ENCODE measurements at regions not wholly inside any gene's neighbourhood (a gene's known extent, or its start where the extent isn't known, plus 50 kb on each side); places are given as distances from the start of the nearest gene placed in this dataset.

GRCh38 chr16:51431517-51432241, 280.6 kb upstream of the SALL1 start:
- peak; percentile 99 for DNase-seq (ENCODE audit: low spot score)

- peak; percentile 7 for DNase-seq (ENCODE audit: low spot score)
Observed at GRCh38 chr16:51430716-51431369, 279.8 kb upstream of the SALL1 start.

- no peak for DNase-seq (ENCODE audit: low spot score)
Observed at GRCh38 chr16:51429041-51429440, 278.0 kb upstream of the SALL1 start.

- no peak for DNase-seq (ENCODE audit: low spot score)
Observed at GRCh38 chr16:51427085-51427484, 276.0 kb upstream of the SALL1 start.

- DNase-seq (ENCODE audit: low spot score): no peak
Observed at GRCh38 chr16:51426276-51426675, 275.2 kb upstream of the SALL1 start.

- no peak for DNase-seq (ENCODE audit: low spot score)
Observed at GRCh38 chr16:51420247-51420646, 269.2 kb upstream of the SALL1 start.

GRCh38 chr16:51419768-51420167, 268.7 kb upstream of the SALL1 start:
- DNase-seq (ENCODE audit: low spot score): no peak

GRCh38 chr16:51418258-51418657, 267.2 kb upstream of the SALL1 start:
- no peak for DNase-seq (ENCODE audit: low spot score)

- DNase-seq (ENCODE audit: low spot score): no peak
Observed at GRCh38 chr16:51416926-51417325, 265.9 kb upstream of the SALL1 start.

- DNase-seq (ENCODE audit: low spot score): no peak
Observed at GRCh38 chr16:51410125-51410524, 259.1 kb upstream of the SALL1 start.

- DNase-seq (ENCODE audit: low spot score): no peak
Observed at GRCh38 chr16:51409001-51409675, 258.1 kb upstream of the SALL1 start.

- DNase-seq (ENCODE audit: low spot score): no peak
Observed at GRCh38 chr16:51408357-51408756, 257.3 kb upstream of the SALL1 start.

- no peak for DNase-seq (ENCODE audit: low spot score)
Observed at GRCh38 chr16:51407921-51408320, 256.9 kb upstream of the SALL1 start.

- no peak for DNase-seq (ENCODE audit: low spot score)
Observed at GRCh38 chr16:51407199-51407598, 256.1 kb upstream of the SALL1 start.

GRCh38 chr16:51405361-51405760, 254.3 kb upstream of the SALL1 start:
- DNase-seq (ENCODE audit: low spot score): peak; percentile 13

- DNase-seq (ENCODE audit: low spot score): no peak
Observed at GRCh38 chr16:51404386-51404785, 253.3 kb upstream of the SALL1 start.

- no peak for DNase-seq (ENCODE audit: low spot score)
Observed at GRCh38 chr16:51402785-51403184, 251.7 kb upstream of the SALL1 start.

GRCh38 chr16:51402298-51402697, 251.2 kb upstream of the SALL1 start:
- DNase-seq (ENCODE audit: low spot score): no peak

- DNase-seq (ENCODE audit: low spot score): no peak
Observed at GRCh38 chr16:51401673-51402072, 250.6 kb upstream of the SALL1 start.

GRCh38 chr16:51399908-51400670, 249.0 kb upstream of the SALL1 start:
- no peak for DNase-seq (ENCODE audit: low spot score)

- no peak for DNase-seq (ENCODE audit: low spot score)
Observed at GRCh38 chr16:51394421-51394820, 243.4 kb upstream of the SALL1 start.

GRCh38 chr16:51393381-51394005, 242.4 kb upstream of the SALL1 start:
- DNase-seq (ENCODE audit: low spot score): peak; percentile 38
